ENCODE measurements at regions not wholly inside any gene's neighbourhood (a gene's known extent, or its start where the extent isn't known, plus 50 kb on each side); places are given as distances from the start of the nearest gene placed in this dataset.

GRCh38 chr15:20658024-20658423 lies 116.4 kb upstream of the GOLGA6L6 start:
- TF ChIP-seq YY1 (IDR thresholded peaks at IDR 0.05) = no peak
- no peak for TF ChIP-seq CTCF (IDR thresholded peaks at IDR 0.05; ENCODE audit: low read depth, low read length, missing input control)
- TF ChIP-seq REST (IDR thresholded peaks at IDR 0.05) = no peak
- TF ChIP-seq MAX (IDR thresholded peaks at IDR 0.05) = no peak
- no peak for TF ChIP-seq ZBTB33 (IDR thresholded peaks at IDR 0.05)
